Mucosa of gallbladder (tissue), 1 donor: ENCODE measurements at regions not wholly inside any gene's neighbourhood (a gene's known extent, or its start where the extent isn't known, plus 50 kb on each side); places are given as distances from the start of the nearest gene placed in this dataset.

Experiments used
- DNase-seq: peaks from one replicate; pipeline ENCODE4 v3.0.0-alpha.2; 2020; ENCODE audit warnings: low spot score
- donor health status: DM: no; HTN: no; CAD: no.

- DNase-seq: no peak
These were observed 188.8 kb downstream of the TSHZ3 start for GRCh38 chr19:31160336-31160926.

- no peak for DNase-seq
These were observed 195.2 kb downstream of the TSHZ3 start for GRCh38 chr19:31154021-31154420.

DNA sequence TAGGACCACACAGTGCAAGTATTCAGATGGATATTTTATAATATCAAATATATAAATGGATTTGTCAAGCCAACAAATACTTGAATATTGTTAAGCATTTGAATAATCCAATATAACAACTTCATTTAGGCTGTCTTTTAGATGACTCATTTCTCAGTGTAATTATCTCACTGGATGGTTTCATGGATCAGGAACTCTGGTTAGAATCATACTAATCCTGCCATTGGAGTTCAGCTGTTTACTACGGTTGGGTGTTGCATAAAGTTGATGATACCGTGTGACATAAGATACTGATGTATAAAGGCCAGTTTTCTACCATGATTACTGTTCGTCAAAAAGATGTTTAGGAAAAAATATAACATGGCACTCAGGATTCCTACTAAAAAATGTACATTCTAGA is 196.3 kb downstream of the TSHZ3 start:
- DNase-seq: no peak

DNA sequence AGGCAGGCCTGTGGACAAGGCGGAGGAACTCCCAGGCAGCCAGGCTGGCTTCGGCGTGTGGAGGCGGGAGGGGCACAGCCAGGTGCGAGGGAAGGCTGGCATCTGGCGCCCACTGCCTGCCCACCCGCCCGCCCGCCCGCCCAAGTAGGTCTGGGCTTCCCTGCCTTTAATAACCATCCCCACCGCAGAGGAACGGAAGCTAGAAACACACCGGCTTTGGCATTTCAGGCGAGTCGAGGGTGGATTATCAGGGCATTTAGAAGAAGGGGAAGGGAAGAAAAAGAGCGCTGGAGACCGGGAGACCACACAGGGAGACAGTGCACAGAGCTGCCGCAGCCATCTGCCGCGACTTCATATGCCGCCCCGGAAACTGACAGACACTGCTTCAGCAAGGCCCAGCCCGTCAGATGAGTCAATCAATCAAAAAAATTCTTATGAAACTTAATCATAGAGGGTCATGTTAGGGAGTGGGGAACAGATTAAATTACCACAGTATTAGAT is 199.7 kb downstream of the TSHZ3 start:
- no peak for DNase-seq

DNA sequence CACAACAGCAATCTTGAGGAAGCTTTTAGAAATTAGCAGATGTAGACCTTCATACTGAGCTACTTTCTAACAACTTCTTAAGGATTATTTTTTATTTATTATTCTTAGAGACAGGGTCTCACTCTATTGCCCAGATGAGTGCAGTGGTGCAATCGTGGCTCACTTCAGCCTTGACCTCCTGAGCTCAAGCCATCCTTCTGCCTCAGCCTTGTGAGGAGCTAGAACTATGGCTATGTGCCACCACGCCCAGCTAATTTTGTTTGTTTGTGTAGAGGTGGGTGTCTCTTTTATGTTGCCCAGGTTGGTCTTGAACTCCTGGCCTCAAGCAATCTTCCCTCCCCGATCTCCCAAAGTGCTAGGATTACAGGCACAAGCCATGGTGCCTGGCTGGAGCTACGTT is 200.6 kb downstream of the TSHZ3 start:
- DNase-seq: no peak

DNA sequence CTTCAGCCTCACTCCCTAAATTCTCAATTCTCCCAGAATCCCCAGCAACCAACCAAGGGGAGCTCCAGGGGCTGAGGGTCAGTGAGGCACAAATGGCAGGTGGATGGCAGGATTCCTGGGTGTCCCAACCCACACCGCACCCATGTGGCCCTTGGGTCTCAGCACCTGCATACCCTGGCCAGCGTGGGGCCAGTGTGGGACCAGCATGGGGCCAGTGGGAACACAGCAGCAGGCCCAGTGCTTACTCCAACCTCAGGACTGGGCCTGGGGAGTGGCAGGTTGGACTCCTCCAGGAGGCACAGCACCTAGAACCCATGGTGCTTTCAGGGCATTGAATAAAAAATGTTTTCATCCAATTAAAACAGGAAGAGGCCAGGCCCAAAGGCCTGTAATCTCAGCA is 202.0 kb downstream of the TSHZ3 start:
- DNase-seq: no peak

GRCh38 chr19:31146546-31147183 is 202.6 kb downstream of the TSHZ3 start:
- no peak for DNase-seq

DNA sequence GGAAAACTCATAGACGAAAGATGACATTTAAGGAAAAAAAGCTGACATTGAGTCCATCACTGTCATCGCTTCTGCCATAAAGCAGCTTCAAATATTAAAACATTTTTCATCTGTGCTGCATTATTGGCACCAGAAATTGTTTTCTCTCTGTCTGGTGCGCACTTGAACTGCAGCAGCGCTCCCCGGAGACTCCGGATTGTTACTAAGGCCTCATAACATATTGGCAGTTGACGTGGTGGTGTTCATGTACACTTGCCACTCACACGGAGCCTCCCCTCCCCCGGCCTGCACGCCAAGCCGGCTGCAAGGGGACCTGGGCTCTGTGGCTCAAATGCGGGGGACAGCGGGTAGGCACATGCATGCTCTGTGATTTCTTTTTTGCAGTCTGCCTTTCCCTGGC is 203.2 kb downstream of the TSHZ3 start:
- no peak for DNase-seq

GRCh38 chr19:31145007-31145406 is 204.2 kb downstream of the TSHZ3 start:
- DNase-seq: no peak

DNA sequence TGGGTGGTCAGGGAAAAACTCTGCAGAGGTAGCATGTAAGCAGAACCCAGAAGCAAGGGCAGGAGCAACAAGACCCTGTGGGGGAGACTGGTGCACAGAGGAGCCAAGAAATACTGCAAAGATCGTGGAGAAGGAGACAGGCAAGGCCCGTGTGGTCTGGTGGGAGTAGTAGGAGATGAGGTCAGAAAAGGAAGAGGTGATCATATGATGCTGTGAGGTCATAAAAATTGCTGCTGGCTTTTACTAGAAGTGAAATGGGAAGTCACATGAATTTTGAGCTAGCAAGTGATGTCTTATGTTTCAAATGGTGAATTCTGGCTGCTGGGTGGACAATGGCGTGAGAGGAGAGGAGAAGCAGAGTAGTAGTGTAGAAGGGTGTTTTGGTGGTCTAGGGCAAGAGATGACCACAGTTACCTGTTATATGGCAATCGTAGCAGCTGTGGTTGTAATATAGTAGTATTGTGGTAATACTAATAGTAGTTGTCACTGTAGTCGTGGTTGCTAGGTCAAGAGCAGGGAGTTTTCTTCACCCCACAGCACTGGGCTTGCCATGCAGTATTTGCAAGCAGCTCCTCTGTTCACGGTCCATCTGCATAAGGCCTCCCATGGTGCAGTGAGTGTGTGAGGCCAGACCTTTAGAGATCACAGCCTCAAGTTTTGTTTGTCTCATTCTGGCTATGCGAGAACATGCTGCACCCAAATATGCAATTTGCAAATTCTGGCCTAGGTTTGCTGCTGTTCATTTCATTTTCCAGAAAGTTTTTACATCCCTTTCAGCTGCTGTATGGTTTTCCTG is 205.0 kb downstream of the TSHZ3 start:
- no peak for DNase-seq

GRCh38 chr19:31141301-31141700 is 207.9 kb downstream of the TSHZ3 start:
- no peak for DNase-seq

DNA sequence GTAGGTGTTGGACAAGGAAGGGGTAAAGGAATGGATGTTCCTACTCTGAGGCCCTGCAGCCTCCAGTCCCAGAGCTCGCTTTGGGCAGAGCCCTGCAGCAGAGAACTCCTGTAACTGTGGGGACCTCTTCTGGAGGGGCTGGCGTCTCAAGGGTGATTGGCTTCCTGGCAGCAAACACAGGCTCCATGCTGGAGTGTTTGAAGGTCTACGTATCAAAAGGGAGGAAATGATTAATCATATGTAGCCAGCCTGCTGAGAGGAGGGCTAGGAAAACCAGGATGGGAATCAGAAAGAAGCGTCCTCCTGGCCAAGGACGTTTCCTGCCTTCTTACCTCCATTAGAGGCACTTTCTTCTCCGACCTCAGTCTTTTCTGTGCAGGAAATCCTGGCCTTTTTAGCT is 208.5 kb downstream of the TSHZ3 start:
- DNase-seq: no peak

GRCh38 chr19:31139871-31140505 is 209.2 kb downstream of the TSHZ3 start:
- no peak for DNase-seq

DNA sequence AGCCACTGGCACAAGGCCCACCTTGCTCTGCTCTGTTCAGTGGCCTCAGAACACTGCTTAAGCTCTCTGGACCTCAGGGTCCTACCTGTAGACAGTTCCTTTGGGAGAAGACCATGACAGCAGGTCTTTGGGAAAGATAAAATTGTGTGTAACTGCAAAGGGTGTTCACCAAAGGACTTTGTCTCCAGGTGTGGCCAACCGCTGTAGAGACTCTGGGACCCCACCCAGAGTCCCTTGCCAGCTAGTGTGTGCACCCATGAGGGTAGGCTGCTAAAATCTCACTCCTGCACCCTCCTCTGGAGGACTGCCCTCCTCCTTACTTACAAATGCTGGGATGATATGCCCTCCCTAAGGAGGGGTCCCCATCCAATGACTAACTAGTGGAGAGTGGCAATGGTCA is 211.2 kb downstream of the TSHZ3 start:
- no peak for DNase-seq

DNA sequence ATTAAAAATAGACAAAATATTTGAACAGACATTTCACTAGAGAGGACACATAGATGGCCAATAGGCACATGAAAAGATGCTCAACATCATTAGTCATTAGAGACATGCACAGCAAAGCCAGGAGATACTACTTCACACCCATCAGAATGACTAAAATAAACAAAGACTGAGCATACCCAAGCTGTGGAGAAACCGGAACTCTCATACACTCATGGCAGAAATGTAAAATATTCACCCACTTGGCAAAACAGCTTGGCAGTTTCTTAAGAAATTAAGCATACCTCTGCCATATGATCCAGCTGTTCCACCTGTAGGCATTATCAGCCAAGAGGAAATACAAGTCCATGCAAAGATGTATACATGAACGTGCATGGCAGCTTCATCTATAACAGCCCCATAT is 213.4 kb downstream of the TSHZ3 start:
- DNase-seq: no peak

DNA sequence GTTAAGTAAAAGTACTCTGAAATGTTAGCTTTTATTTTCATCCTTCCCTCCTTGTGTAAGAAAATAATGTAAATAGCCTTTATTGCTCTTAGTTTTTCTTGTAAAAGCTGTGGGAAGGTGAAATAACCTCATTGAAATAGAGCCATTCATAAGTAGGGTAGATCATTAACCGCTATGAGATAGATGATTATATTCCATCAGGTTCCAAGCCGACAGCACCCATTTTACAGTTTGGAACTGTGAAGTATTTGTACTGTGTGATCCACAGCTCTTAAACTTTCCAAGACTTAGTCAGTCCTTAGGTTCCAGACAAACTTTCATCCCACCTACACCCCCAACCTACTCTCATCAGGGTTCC is 216.5 kb downstream of the TSHZ3 start:
- DNase-seq: no peak

- no peak for DNase-seq
These were observed 220.9 kb downstream of the TSHZ3 start for GRCh38 chr19:31128291-31128690.

- DNase-seq: peak; percentile 35
These were observed 221.9 kb downstream of the TSHZ3 start for GRCh38 chr19:31127134-31127967.

DNA sequence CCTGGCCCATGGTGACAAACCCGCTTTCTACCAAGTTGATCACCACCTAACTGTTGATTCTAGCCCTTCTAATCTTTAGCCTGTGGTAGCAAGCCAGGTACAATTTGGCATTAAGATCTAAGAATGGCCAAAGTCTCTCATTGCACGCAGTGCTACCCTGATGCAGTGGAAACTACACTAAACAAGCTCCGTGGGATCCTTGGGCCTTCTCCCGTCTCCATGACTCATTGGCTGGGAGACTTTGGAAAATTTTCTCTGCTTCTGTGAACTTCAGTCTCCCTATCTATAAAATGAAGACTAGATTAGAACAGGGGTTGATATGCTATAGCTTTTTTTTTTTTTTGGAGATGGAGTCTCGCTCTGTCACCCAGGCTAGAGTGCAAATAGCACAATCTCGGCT is 223.0 kb downstream of the TSHZ3 start:
- no peak for DNase-seq

GRCh38 chr19:31125071-31125470 is 224.2 kb downstream of the TSHZ3 start:
- no peak for DNase-seq

GRCh38 chr19:31121501-31121900 is 227.7 kb downstream of the TSHZ3 start:
- no peak for DNase-seq

GRCh38 chr19:31120952-31121351 is 228.3 kb downstream of the TSHZ3 start:
- no peak for DNase-seq
